22Rv1 (cell line): ENCODE measurements at regions not wholly inside any gene's neighbourhood (a gene's known extent, or its start where the extent isn't known, plus 50 kb on each side); places are given as distances from the start of the nearest gene placed in this dataset.

Experiments
- ZFX ChIP-seq: fragments of 450-650 bp; IDR thresholded peaks from 2 replicates; pipeline ENCODE4 v1.6.1; 2017; ENCODE audit warnings: antibody characterized with exemption, borderline replicate concordance
- TF ChIP-seq, protein P1 (sequence below): fragments of 450-650 bp; IDR thresholded peaks from 2 replicates; pipeline ENCODE4 v1.5.1; 2017; ENCODE audit warnings: mild to moderate bottlenecking

DNA sequence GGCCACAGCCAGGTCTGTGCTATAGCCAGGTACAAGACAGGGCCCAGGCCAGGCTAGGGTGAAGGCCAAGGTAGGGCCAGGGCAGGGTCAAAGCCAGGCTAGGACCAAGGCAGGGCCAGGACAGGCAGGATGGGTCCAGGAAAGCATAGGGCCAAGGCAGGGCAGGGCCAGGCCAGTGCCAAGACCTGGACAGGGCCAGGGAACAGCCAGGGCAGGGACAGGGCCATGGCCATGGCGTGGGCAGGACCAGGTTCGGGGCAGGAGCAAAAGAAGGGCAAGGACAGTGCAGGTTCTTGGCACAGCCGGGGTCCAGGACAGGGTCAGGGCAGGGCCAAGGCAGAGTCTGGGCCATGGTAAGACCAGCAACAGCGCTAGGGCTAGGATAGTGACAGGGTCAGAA is 153.4 kb downstream of the LIPI start:
- TF ChIP-seq, protein P1, sequence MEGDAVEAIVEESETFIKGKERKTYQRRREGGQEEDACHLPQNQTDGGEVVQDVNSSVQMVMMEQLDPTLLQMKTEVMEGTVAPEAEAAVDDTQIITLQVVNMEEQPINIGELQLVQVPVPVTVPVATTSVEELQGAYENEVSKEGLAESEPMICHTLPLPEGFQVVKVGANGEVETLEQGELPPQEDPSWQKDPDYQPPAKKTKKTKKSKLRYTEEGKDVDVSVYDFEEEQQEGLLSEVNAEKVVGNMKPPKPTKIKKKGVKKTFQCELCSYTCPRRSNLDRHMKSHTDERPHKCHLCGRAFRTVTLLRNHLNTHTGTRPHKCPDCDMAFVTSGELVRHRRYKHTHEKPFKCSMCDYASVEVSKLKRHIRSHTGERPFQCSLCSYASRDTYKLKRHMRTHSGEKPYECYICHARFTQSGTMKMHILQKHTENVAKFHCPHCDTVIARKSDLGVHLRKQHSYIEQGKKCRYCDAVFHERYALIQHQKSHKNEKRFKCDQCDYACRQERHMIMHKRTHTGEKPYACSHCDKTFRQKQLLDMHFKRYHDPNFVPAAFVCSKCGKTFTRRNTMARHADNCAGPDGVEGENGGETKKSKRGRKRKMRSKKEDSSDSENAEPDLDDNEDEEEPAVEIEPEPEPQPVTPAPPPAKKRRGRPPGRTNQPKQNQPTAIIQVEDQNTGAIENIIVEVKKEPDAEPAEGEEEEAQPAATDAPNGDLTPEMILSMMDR = no peak
- no peak for TF ChIP-seq ZFX
